GM23338 (cell line): ENCODE measurements at regions not wholly inside any gene's neighbourhood (a gene's known extent, or its start where the extent isn't known, plus 50 kb on each side); places are given as distances from the start of the nearest gene placed in this dataset.

Experiments
- CREB1 ChIP-seq: fragments of 250-450 bp; sonication (Bioruptor Pico); IDR thresholded peaks from 2 replicates; pipeline ENCODE4 v1.5.0; 2020; ENCODE audit warnings: low read depth, mild to moderate bottlenecking, moderate library complexity
- CTCF ChIP-seq, 2 experiments: fragments of 200-600 bp in 1 of 2; sonication (generic) in 1 of 2; conservative IDR thresholded peaks; 2 replicates each; pipeline versions ENCODE4 v1.5.1 to v1.6.1; 2016 to 2017; ENCODE audit warnings: antibody characterized with exemption in 2 of 2, low read depth in 2 of 2, mild to moderate bottlenecking in 2 of 2, moderate library complexity in 1 of 2
- ETS1 ChIP-seq: IDR thresholded peaks from 2 replicates; pipeline ENCODE4 v1.6.1; 2016; ENCODE audit warnings: antibody characterized with exemption
- EZH2 ChIP-seq: fragments of 200-600 bp; sonication (generic); IDR thresholded peaks from one replicate; pipeline ENCODE4 v1.8.0; 2017; ENCODE audit warnings: antibody characterized with exemption, mild to moderate bottlenecking, low read depth; ENCODE audit not compliant: unreplicated experiment
- EZH2phosphoT487 ChIP-seq: fragments of 200-600 bp; sonication (generic); IDR thresholded peaks from one replicate; pipeline ENCODE4 v1.8.1; 2018; ENCODE audit warnings: antibody characterized with exemption; ENCODE audit not compliant: unreplicated experiment
- NANOG ChIP-seq: IDR thresholded peaks from 2 replicates; pipeline ENCODE4 v1.6.1; 2016; ENCODE audit warnings: antibody characterized with exemption, borderline replicate concordance
- POLR2AphosphoS5 ChIP-seq: IDR thresholded peaks from 2 replicates; pipeline ENCODE4 v1.6.1; 2016; ENCODE audit warnings: antibody characterized with exemption, low read depth
- REST ChIP-seq: IDR thresholded peaks from one replicate; pipeline ENCODE4 v1.6.1; 2018; ENCODE audit warnings: antibody characterized with exemption; ENCODE audit not compliant: unreplicated experiment
- ZNF114 ChIP-seq: fragments of 250-450 bp; sonication (Bioruptor Pico); IDR thresholded peaks from 2 replicates; pipeline ENCODE4 v1.5.0; 2020; ENCODE audit warnings: mild to moderate bottlenecking, moderate library complexity

GRCh38 chr9:80144406-80144805, 572.6 kb downstream of the TLE4 start:
- no peak for TF ChIP-seq EZH2
- no peak for TF ChIP-seq CTCF (conservative IDR thresholded peaks at IDR 0.05; ENCODE audit: low read depth in 2 of 2)
- TF ChIP-seq NANOG, result no peak
- no peak for TF ChIP-seq CREB1 (CRISPR knock-in tag)
- TF ChIP-seq REST, result no peak
- TF ChIP-seq POLR2AphosphoS5, result no peak
- no peak for TF ChIP-seq EZH2phosphoT487
- TF ChIP-seq ETS1, result no peak
- TF ChIP-seq ZNF114 (CRISPR knock-in tag), result no peak
